ENCODE measurements at regions not wholly inside any gene's neighbourhood (a gene's known extent, or its start where the extent isn't known, plus 50 kb on each side); places are given as distances from the start of the nearest gene placed in this dataset.

DNA sequence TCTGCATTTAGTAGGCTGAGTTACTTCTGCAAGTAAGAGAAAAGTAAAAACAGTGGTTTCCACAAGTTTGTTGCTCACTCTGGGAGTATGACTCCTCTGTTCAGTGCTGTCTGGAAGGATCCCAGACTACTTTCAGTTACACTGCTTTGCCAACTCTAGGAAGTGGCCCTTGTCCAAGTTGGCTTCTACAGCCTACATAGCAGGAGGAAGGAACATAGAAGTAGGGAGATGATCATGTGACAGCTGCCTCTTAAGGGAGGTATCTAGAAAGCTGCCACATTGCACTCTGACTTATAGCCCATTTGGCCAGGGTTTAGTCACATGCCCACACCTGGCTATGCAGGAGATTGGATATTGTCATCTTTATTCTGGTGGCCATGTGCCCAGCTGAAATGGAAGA is 298.1 kb downstream of the NSUN3 start (continued):
- TF ChIP-seq, protein P1, sequence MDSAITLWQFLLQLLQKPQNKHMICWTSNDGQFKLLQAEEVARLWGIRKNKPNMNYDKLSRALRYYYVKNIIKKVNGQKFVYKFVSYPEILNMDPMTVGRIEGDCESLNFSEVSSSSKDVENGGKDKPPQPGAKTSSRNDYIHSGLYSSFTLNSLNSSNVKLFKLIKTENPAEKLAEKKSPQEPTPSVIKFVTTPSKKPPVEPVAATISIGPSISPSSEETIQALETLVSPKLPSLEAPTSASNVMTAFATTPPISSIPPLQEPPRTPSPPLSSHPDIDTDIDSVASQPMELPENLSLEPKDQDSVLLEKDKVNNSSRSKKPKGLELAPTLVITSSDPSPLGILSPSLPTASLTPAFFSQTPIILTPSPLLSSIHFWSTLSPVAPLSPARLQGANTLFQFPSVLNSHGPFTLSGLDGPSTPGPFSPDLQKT (IDR thresholded peaks at IDR 0.05; ENCODE audit: borderline replicate concordance, low read depth, low read length) = no peak
- TF ChIP-seq ZNF596 (tag by site-specific recombination; IDR thresholded peaks at IDR 0.05) (no peak), ZNF776 (tag by site-specific recombination; IDR thresholded peaks at IDR 0.05; ENCODE audit: borderline replicate concordance) (no peak), HOXA7 (CRISPR knock-in tag; IDR thresholded peaks at IDR 0.05; ENCODE audit: borderline replicate concordance) (no peak)
- TF ChIP-seq, protein P2, sequence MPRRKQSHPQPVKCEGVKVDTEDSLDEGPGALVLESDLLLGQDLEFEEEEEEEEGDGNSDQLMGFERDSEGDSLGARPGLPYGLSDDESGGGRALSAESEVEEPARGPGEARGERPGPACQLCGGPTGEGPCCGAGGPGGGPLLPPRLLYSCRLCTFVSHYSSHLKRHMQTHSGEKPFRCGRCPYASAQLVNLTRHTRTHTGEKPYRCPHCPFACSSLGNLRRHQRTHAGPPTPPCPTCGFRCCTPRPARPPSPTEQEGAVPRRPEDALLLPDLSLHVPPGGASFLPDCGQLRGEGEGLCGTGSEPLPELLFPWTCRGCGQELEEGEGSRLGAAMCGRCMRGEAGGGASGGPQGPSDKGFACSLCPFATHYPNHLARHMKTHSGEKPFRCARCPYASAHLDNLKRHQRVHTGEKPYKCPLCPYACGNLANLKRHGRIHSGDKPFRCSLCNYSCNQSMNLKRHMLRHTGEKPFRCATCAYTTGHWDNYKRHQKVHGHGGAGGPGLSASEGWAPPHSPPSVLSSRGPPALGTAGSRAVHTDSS (tag by site-specific recombination; IDR thresholded peaks at IDR 0.05) = no peak

DNA sequence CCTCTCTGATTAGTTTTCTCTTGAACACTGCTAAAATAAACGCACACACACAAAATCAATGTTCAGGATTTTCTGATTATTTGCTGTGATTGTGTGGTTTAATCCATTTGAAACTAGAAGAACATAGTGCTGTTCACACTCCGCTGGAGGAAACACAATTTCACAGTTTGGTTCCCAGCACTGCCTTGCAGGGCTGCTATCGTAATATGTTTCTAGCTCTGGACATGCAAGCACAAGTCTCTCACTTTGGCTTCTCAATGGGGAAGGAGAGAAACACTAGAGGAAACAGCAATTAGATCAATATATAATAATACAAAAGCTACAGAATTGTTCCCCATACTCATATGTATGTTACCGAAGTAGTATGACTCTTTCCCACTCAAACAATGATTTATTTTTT is 299.5 kb downstream of the NSUN3 start:
- ChIA-PET POLR2A (no interaction called here), CTCF (no interaction called here)

More for the DNA sequence above, 299.5 kb downstream of the NSUN3 start:
- TF ChIP-seq, protein P3, sequence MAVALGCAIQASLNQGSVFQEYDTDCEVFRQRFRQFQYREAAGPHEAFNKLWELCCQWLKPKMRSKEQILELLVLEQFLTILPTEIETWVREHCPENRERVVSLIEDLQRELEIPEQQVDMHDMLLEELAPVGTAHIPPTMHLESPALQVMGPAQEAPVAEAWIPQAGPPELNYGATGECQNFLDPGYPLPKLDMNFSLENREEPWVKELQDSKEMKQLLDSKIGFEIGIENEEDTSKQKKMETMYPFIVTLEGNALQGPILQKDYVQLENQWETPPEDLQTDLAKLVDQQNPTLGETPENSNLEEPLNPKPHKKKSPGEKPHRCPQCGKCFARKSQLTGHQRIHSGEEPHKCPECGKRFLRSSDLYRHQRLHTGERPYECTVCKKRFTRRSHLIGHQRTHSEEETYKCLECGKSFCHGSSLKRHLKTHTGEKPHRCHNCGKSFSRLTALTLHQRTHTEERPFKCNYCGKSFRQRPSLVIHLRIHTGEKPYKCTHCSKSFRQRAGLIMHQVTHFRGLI (tag by site-specific recombination; IDR thresholded peaks at IDR 0.05) = no peak
- no peak for TF ChIP-seq ZBTB17 (tag by site-specific recombination; IDR thresholded peaks at IDR 0.05)
- TF ChIP-seq ZNF529 (tag by site-specific recombination; IDR thresholded peaks at IDR 0.05; ENCODE audit: insufficient replicate concordance) = no peak
- TF ChIP-seq ZNF214 (tag by site-specific recombination; IDR thresholded peaks at IDR 0.05; ENCODE audit: borderline replicate concordance) = no peak
- TF ChIP-seq, protein P4, sequence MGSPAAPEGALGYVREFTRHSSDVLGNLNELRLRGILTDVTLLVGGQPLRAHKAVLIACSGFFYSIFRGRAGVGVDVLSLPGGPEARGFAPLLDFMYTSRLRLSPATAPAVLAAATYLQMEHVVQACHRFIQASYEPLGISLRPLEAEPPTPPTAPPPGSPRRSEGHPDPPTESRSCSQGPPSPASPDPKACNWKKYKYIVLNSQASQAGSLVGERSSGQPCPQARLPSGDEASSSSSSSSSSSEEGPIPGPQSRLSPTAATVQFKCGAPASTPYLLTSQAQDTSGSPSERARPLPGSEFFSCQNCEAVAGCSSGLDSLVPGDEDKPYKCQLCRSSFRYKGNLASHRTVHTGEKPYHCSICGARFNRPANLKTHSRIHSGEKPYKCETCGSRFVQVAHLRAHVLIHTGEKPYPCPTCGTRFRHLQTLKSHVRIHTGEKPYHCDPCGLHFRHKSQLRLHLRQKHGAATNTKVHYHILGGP (tag by site-specific recombination; IDR thresholded peaks at IDR 0.05) = no peak
- TF ChIP-seq ZNF157 (tag by site-specific recombination; IDR thresholded peaks at IDR 0.05) = no peak
- no peak for TF ChIP-seq ZNF654 (tag by site-specific recombination; IDR thresholded peaks at IDR 0.05; ENCODE audit: low read depth)
- TF ChIP-seq ZNF10 (tag by site-specific recombination; IDR thresholded peaks at IDR 0.05) = no peak
- TF ChIP-seq, protein P5, sequence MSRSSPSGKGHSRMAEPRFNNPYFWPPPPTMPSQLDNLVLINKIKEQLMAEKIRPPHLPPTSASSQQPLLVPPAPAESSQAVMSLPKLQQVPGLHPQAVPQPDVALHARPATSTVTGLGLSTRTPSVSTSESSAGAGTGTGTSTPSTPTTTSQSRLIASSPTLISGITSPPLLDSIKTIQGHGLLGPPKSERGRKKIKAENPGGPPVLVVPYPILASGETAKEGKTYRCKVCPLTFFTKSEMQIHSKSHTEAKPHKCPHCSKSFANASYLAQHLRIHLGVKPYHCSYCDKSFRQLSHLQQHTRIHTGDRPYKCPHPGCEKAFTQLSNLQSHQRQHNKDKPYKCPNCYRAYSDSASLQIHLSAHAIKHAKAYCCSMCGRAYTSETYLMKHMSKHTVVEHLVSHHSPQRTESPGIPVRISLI (tag by site-specific recombination; IDR thresholded peaks at IDR 0.05) = no peak
- TF ChIP-seq KLF8 (tag by site-specific recombination; IDR thresholded peaks at IDR 0.05) = no peak
- no peak for TF ChIP-seq ZNF664 (tag by site-specific recombination; IDR thresholded peaks at IDR 0.05)
- TF ChIP-seq ZNF423 (tag by site-specific recombination; IDR thresholded peaks at IDR 0.05) = no peak
- no peak for TF ChIP-seq ZNF16 (tag by site-specific recombination; IDR thresholded peaks at IDR 0.05; ENCODE audit: low read depth)
- TF ChIP-seq ZNF560 (tag by site-specific recombination; IDR thresholded peaks at IDR 0.05; ENCODE audit: borderline replicate concordance) = no peak
- no peak for TF ChIP-seq ZNF707 (tag by site-specific recombination; IDR thresholded peaks at IDR 0.05)
- no peak for TF ChIP-seq ZNF114 (tag by site-specific recombination; IDR thresholded peaks at IDR 0.05)
- TF ChIP-seq ZNF292 (tag by site-specific recombination; IDR thresholded peaks at IDR 0.05; ENCODE audit: borderline replicate concordance, low read depth) = no peak
- TF ChIP-seq ZNF776 (tag by site-specific recombination; IDR thresholded peaks at IDR 0.05; ENCODE audit: borderline replicate concordance) = no peak
- TF ChIP-seq ZNF701 (tag by site-specific recombination; IDR thresholded peaks at IDR 0.05) = no peak
- TF ChIP-seq, protein P6, sequence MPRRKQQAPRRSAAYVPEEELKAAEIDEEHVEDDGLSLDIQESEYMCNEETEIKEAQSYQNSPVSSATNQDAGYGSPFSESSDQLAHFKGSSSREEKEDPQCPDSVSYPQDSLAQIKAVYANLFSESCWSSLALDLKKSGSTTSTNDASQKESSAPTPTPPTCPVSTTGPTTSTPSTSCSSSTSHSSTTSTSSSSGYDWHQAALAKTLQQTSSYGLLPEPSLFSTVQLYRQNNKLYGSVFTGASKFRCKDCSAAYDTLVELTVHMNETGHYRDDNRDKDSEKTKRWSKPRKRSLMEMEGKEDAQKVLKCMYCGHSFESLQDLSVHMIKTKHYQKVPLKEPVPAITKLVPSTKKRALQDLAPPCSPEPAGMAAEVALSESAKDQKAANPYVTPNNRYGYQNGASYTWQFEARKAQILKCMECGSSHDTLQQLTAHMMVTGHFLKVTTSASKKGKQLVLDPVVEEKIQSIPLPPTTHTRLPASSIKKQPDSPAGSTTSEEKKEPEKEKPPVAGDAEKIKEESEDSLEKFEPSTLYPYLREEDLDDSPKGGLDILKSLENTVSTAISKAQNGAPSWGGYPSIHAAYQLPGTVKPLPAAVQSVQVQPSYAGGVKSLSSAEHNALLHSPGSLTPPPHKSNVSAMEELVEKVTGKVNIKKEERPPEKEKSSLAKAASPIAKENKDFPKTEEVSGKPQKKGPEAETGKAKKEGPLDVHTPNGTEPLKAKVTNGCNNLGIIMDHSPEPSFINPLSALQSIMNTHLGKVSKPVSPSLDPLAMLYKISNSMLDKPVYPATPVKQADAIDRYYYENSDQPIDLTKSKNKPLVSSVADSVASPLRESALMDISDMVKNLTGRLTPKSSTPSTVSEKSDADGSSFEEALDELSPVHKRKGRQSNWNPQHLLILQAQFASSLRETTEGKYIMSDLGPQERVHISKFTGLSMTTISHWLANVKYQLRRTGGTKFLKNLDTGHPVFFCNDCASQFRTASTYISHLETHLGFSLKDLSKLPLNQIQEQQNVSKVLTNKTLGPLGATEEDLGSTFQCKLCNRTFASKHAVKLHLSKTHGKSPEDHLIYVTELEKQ (tag by site-specific recombination; IDR thresholded peaks at IDR 0.05; ENCODE audit: borderline replicate concordance) = no peak
- Histone ChIP-seq H3K4me1 (ENCODE audit: control insufficient read depth, insufficient read depth, low read length) (no peaks in the 10 kb centered on the region), H3K9me3 (ENCODE audit: control insufficient read depth, insufficient read depth, low read depth, low read length) (no peaks in the 10 kb centered on the region), H3K27ac (ENCODE audit: extremely low read depth, low read depth, low read length) (no peak overlapping the region), H3K4me3 (ENCODE audit: low read depth, low read length) (no peak overlapping the region), H3K36me3 (ENCODE audit: control insufficient read depth in 2 of 2, insufficient read depth in 1 of 2, low read length in 2 of 2) (no peaks in the 10 kb centered on the region)

All from HEK293 (cell line).